ENCODE measurements at regions not wholly inside any gene's neighbourhood (a gene's known extent, or its start where the extent isn't known, plus 50 kb on each side); places are given as distances from the start of the nearest gene placed in this dataset.

- TF ChIP-seq CTCF (IDR thresholded peaks at IDR 0.05): no peak
- TF ChIP-seq POLR2A (IDR thresholded peaks at IDR 0.05): no peak
Measured at GRCh38 chr11:112844517-112844916, 116.7 kb upstream of the NCAM1 start.
